GM10266 (cell line): ENCODE measurements at regions not wholly inside any gene's neighbourhood (a gene's known extent, or its start where the extent isn't known, plus 50 kb on each side); places are given as distances from the start of the nearest gene placed in this dataset.

ENCODE experiments used
- DNase-seq: peaks from one replicate; pipeline ENCODE4 v3.0.0; 2012; ENCODE audit errors: extremely low spot score
- TF ChIP-seq, protein P1 (sequence below): IDR thresholded peaks from 2 replicates; pipeline ENCODE4 v1.5.1; 2012; ENCODE audit warnings: mild to moderate bottlenecking, low read depth; ENCODE audit not compliant: control insufficient read depth, insufficient read depth; ENCODE audit errors: missing control alignments

GRCh38 chr1:228853637-228854036 lies 118.4 kb downstream of the RHOU start:
- DNase-seq = no peak
- TF ChIP-seq, protein P1, sequence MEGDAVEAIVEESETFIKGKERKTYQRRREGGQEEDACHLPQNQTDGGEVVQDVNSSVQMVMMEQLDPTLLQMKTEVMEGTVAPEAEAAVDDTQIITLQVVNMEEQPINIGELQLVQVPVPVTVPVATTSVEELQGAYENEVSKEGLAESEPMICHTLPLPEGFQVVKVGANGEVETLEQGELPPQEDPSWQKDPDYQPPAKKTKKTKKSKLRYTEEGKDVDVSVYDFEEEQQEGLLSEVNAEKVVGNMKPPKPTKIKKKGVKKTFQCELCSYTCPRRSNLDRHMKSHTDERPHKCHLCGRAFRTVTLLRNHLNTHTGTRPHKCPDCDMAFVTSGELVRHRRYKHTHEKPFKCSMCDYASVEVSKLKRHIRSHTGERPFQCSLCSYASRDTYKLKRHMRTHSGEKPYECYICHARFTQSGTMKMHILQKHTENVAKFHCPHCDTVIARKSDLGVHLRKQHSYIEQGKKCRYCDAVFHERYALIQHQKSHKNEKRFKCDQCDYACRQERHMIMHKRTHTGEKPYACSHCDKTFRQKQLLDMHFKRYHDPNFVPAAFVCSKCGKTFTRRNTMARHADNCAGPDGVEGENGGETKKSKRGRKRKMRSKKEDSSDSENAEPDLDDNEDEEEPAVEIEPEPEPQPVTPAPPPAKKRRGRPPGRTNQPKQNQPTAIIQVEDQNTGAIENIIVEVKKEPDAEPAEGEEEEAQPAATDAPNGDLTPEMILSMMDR = no peak

DNA sequence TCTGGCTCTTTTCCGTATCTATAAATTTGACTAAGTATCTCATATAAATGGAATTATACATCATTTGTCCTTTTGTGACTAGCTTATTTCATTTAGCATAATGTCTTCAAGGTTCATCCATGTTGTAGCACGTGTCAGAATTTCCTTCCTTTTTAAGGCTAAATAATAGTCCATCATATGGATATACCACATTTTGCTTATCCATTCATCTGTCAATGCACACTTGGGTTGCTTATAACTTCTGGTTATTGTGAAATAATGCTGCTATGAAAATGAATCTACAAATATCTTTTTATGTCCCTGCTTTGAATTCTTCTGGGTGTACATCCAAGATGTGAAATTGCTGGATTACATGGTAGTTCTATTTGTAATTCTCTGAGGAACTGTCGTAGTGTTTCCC lies 119.6 kb downstream of the RHOU start:
- TF ChIP-seq, protein P1 = no peak
- no peak for DNase-seq

DNA sequence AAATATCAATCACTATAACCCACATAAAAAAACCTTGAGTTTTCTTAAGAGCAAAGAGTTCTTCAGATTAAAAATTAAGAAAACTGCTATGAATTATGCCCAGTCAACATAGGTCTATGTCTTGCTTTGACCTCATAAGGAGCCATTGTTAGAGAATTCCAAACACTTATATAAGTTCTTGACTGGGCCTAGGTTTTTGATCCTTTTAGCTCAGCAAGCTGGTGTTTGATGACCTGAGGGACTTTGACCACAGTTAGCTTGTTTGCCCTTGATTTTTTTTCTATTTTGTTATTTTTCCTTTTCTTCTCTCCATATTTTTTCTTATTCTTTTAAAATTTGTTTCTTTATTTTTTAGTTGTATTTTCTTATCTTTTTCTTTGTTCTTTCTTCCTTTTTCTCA lies 122.3 kb downstream of the RHOU start:
- no peak for DNase-seq
- TF ChIP-seq, protein P1 = no peak

DNA sequence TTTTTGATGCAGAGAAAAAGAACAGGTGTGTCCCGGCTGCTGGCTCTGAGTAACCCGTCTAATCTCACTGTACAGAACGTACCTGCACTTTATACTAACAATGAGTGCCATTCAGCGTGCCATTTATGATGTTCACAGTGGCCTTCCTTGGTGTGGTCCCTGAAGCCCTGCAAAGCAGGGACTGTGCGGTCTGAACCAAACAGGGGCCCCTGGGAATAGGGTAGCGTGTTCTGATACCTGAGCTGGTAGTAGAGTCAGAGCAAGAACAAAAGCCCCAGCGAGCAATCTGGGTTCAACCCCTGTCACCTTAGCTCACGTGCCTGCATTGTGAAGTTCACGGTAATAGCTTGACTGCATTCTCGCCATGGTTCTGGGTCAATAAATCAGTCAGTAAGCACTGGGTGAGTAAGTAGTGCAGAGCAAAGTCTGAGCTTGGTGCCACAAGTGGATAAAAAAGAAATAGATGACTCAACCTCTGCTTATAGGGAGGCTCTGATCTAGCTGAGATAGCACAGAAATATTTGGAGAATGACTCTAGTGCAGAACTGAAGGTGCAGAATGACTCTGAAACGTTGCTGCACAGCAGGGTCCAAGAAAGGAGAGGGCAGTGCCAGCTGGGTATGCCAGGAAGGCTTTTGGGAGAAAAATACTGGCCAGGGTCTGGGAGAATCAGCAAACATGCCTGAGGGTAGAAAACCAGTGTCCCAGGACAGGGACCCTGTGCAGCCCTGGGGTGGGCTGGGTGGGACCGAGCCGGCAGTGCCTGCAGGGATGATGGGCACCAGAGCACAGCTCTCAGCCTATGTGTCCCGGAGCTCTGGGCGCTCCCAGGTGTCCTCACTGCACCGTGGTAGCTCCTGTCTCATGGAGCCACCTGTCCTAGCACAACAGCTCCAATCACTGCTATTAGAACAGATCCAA lies 125.9 kb downstream of the RHOU start:
- DNase-seq = no peak

GRCh38 chr1:228861832-228862180 lies 126.5 kb downstream of the RHOU start:
- TF ChIP-seq, protein P1 = no peak
- no peak for DNase-seq

More for the DNA sequence above, 125.9 kb downstream of the RHOU start:
- TF ChIP-seq, protein P1 = no peak

DNA sequence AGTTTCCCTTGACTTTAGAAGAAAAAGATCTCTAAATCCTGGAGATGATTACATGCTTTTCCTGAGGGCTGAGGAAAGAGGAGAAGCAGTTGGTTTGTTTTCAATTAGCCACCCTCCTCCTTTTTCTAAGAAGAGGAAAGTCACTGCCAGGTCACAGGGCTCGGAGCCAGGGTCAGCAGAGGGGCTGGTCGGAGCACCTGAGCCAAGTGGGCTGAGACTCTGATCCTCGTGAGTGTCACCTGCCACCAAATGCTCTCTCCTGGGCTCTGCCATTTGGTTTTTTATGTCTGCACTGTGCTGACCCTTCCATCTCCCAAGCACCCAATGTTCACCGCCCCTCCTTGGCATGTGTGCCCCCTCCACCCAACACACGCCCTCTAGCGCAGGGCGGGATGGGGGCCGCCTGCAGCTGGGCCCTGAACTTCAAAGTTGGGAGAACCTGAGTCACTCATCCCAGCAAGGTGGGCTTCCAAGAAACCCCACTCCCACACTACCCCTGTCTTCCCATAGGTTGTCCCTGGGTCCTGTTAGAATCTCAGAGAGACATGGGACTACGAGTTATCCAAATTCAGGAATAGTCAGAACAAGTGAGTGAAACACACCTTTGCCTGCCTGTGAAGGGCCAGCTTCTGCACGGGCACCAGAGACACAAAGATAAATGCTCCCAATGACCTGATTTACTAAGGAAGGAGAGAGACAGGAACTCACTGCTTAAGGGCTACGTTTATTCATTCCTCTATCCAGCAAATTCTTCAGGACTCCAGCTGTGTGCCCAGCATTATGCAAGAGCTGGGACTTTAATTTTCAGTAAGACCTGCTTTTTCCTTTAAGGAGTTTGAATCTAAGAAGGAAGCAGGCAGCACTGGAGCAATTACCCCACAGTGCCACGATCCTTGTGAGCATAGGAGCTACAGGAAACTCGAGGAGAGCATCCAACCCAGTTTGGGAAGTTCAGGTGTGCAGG lies 127.5 kb downstream of the RHOU start:
- DNase-seq = no peak
- TF ChIP-seq, protein P1 = no peak

GRCh38 chr1:228863776-228864175 lies 128.5 kb downstream of the RHOU start:
- no peak for DNase-seq
- TF ChIP-seq, protein P1 = no peak
